CD4-positive, alpha-beta memory T cell (primary cell): ENCODE measurements at regions not wholly inside any gene's neighbourhood (a gene's known extent, or its start where the extent isn't known, plus 50 kb on each side); places are given as distances from the start of the nearest gene placed in this dataset.

Experiments
- CTCF ChIA-PET: fragments of 350-600 bp; sonication (Branson Sonifier 250); formaldehyde crosslinking; loops from one replicate; lab custom pipeline; 2021; ENCODE audit warnings: inconsistent platforms; ENCODE audit not compliant: partially characterized antibody; lab: Charles Lee
- POLR2A ChIA-PET: fragments of 350-600 bp; sonication (Branson Sonifier 250); formaldehyde crosslinking; loops from one replicate; lab custom pipeline; 2021; ENCODE audit not compliant: partially characterized antibody; lab: Charles Lee
- DNase-seq, 5 donors: peaks; one replicate each; pipeline versions ENCODE4 v3.0.0 to v3.0.0-alpha.2; 2020 to 2022; ENCODE audit warnings: mixed read lengths in 1 of 5
- H3K27ac ChIP-seq: one replicate; pipeline ENCODE4 v1.7.0; 2013; ENCODE audit warnings: low read depth, low read length
- H3K27me3 ChIP-seq: 2 replicates; pipeline ENCODE4 v1.7.0; 2013; ENCODE audit warnings: mild to moderate bottlenecking, low read length, moderate library complexity; ENCODE audit not compliant: insufficient read depth
- H3K36me3 ChIP-seq: 2 replicates; pipeline ENCODE4 v1.7.0; 2013; ENCODE audit warnings: mild to moderate bottlenecking, low read length, moderate library complexity; ENCODE audit not compliant: insufficient read depth
- H3K4me1 ChIP-seq: 2 replicates; pipeline ENCODE4 v1.7.0; 2013; ENCODE audit warnings: mild to moderate bottlenecking, low read length, moderate library complexity; ENCODE audit not compliant: insufficient read depth
- H3K4me3 ChIP-seq, 2 donors: one replicate each; pipeline ENCODE4 v1.7.0; 2013; ENCODE audit warnings: low read length in 2 of 2, mild to moderate bottlenecking in 1 of 2
- H3K9me3 ChIP-seq, 2 donors: one replicate each; pipeline ENCODE4 v1.7.0; 2013; ENCODE audit warnings: low read length in 2 of 2, control low read depth in 1 of 2; ENCODE audit not compliant: control insufficient read depth in 1 of 2
- H3K27ac Mint-ChIP-seq, 7 donors: one replicate each; pipeline ENCODE4 v1.8.0; 2020 to 2021; ENCODE audit warnings: mixed read lengths in 7 of 7, mild to moderate bottlenecking in 6 of 7, inconsistent platforms in 3 of 7, moderate library complexity in 3 of 7
- H3K27me3 Mint-ChIP-seq, 2 donors: one replicate each; pipeline ENCODE4 v1.8.0; 2020 to 2021; ENCODE audit warnings: mixed read lengths in 2 of 2
- H3K36me3 Mint-ChIP-seq, 2 donors: one replicate each; pipeline ENCODE4 v1.8.0; 2020 to 2021; ENCODE audit warnings: mixed read lengths in 2 of 2, inconsistent platforms in 1 of 2, mild to moderate bottlenecking in 1 of 2
- H3K4me1 Mint-ChIP-seq, 4 donors: one replicate each; pipeline ENCODE4 v1.8.0; 2020 to 2021; ENCODE audit warnings: mixed read lengths in 4 of 4, mild to moderate bottlenecking in 1 of 4
- H3K4me3 Mint-ChIP-seq, 8 donors: one replicate each; pipeline ENCODE4 v1.8.0; 2020 to 2021; ENCODE audit warnings: mixed read lengths in 8 of 8, mild to moderate bottlenecking in 7 of 8, moderate library complexity in 6 of 8, inconsistent platforms in 3 of 8
- H3K9me3 Mint-ChIP-seq, 8 donors: one replicate each; pipeline ENCODE4 v1.8.0; 2020 to 2021; ENCODE audit warnings: mixed read lengths in 8 of 8, mild to moderate bottlenecking in 5 of 8, inconsistent platforms in 3 of 8, moderate library complexity in 1 of 8
- intact Hi-C: fragments of 100-400 bp; cut with micrococcal nuclease; formaldehyde crosslinking; loops from one replicate; pipeline ENCODE4 v1.15.1; 2023

DNA sequence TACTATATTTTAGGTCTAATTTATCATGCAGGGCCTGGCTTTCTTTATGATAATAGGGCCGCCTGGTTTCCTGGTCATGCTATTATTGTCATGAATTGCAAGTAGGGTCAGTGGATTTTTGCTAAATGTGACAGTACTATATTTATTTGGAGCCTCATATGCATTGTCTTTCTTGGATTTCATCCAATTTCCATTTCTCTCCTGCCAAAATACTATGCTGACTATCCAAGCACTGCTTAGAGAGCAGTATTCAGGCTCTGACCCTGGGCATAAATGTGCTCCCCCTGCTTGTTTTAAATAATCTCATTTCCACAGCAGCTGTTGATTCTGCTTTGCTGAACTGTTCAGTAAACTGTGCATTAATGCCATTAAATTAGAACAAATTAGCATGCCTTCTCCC, 269.3 kb downstream of the GPM6A start:
- intact Hi-C loops, result no loop called here

GRCh38 chr4:175559126-175559525, 252.9 kb downstream of the GPM6A start:
- no peaks in the 10 kb centered on the region for H3K27me3 Mint-ChIP-seq
- POLR2A ChIA-PET, result no interaction called here
- CTCF ChIA-PET, result no interaction called here

More for the DNA sequence above, 269.3 kb downstream of the GPM6A start:
- no peaks in the 10 kb centered on the region for H3K36me3 ChIP-seq
- Mint-ChIP-seq H3K36me3 (no peaks in the 10 kb centered on the region), H3K4me3 (no peak overlapping the region), H3K9me3 (peaks cover 0 to 13% (median 0%) of the 10 kb centered on the region in 8 donors), H3K27me3 (no peaks in the 10 kb centered on the region), H3K4me1 (no peaks in the 10 kb centered on the region), H3K27ac (no peak overlapping the region)
- no peaks in the 10 kb centered on the region for H3K9me3 ChIP-seq
- CTCF ChIA-PET, result no interaction called here
- no peak overlapping the region for H3K27ac ChIP-seq
- DNase-seq, result no peak
- POLR2A ChIA-PET, result no interaction called here
- H3K27me3 ChIP-seq, result no peaks in the 10 kb centered on the region
- no peaks in the 10 kb centered on the region for H3K4me1 ChIP-seq
- H3K4me3 ChIP-seq, result no peak overlapping the region

GRCh38 chr4:175559526-175559925, 252.5 kb downstream of the GPM6A start:
- POLR2A ChIA-PET, result no interaction called here
- DNase-seq, result no peak
- no peaks in the 10 kb centered on the region for H3K36me3 ChIP-seq
- H3K27me3 Mint-ChIP-seq, result no peaks in the 10 kb centered on the region
- no peak overlapping the region for H3K4me3 Mint-ChIP-seq
- no peak overlapping the region for H3K27ac Mint-ChIP-seq
- H3K4me1 ChIP-seq, result no peaks in the 10 kb centered on the region
- no peaks in the 10 kb centered on the region for H3K9me3 ChIP-seq
- no peaks in the 10 kb centered on the region for H3K36me3 Mint-ChIP-seq
- H3K4me3 ChIP-seq, result no peak overlapping the region
- CTCF ChIA-PET, result no interaction called here
- intact Hi-C loops, result no loop called here
- H3K4me1 Mint-ChIP-seq, result no peaks in the 10 kb centered on the region
- H3K9me3 Mint-ChIP-seq, result peaks cover 0 to 4% (median 1%) of the 10 kb centered on the region in 8 donors
- no peak overlapping the region for H3K27ac ChIP-seq
- no peaks in the 10 kb centered on the region for H3K27me3 ChIP-seq

More at GRCh38 chr4:175559126-175559525, 252.9 kb downstream of the GPM6A start:
- Mint-ChIP-seq H3K4me1 (no peaks in the 10 kb centered on the region), H3K36me3 (no peaks in the 10 kb centered on the region), H3K27ac (no peak overlapping the region), H3K4me3 (no peak overlapping the region), H3K9me3 (peaks cover 0 to 4% (median 1%) of the 10 kb centered on the region in 8 donors)
- no peak for DNase-seq
- no peaks in the 10 kb centered on the region for H3K36me3 ChIP-seq
- intact Hi-C loops, result no loop called here
- no peaks in the 10 kb centered on the region for H3K9me3 ChIP-seq
- no peak overlapping the region for H3K27ac ChIP-seq
- H3K4me3 ChIP-seq, result no peak overlapping the region
- no peaks in the 10 kb centered on the region for H3K27me3 ChIP-seq
- no peaks in the 10 kb centered on the region for H3K4me1 ChIP-seq

GRCh38 chr4:175560604-175561003, 251.5 kb downstream of the GPM6A start:
- Histone ChIP-seq H3K4me1 (no peaks in the 10 kb centered on the region), H3K27ac (no peak overlapping the region), H3K36me3 (no peaks in the 10 kb centered on the region), H3K9me3 (no peaks in the 10 kb centered on the region), H3K27me3 (no peaks in the 10 kb centered on the region), H3K4me3 (no peak overlapping the region)
- Mint-ChIP-seq H3K4me3 (no peak overlapping the region), H3K27ac (no peak overlapping the region), H3K4me1 (no peaks in the 10 kb centered on the region), H3K36me3 (no peaks in the 10 kb centered on the region), H3K27me3 (no peaks in the 10 kb centered on the region), H3K9me3 (peaks cover 0 to 4% (median 1%) of the 10 kb centered on the region in 8 donors)
- ChIA-PET CTCF (no interaction called here), POLR2A (no interaction called here)
- intact Hi-C loops, result no loop called here
- DNase-seq, result no peak

DNA sequence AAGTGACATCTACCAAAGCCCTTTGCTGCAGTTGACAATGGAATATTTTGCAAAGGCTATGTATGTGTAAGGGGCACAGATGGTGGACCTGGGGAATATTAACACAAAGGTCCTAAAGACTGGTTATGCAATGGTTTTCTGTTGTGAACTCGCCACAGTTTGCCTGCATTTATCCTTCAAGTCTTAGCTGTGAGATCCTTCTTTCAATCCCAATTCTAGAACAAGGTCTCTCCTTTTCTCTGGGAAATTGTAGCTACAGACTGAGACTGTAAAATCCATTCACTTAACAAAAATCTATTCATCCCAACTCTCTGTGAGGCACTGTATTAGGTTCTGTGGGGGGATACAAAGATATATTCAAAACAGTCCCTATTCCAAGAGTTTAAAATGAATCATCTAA, 250.4 kb downstream of the GPM6A start:
- ChIA-PET CTCF (no interaction called here), POLR2A (no interaction called here)
- H3K27ac Mint-ChIP-seq, result no peak overlapping the region
- no peaks in the 10 kb centered on the region for H3K4me1 ChIP-seq
- DNase-seq, result no peak
- intact Hi-C loops, result no loop called here
- H3K9me3 ChIP-seq, result no peaks in the 10 kb centered on the region
- no peak overlapping the region for H3K4me3 Mint-ChIP-seq
- no peaks in the 10 kb centered on the region for H3K27me3 ChIP-seq
- H3K36me3 ChIP-seq, result no peaks in the 10 kb centered on the region
- H3K4me1 Mint-ChIP-seq, result no peaks in the 10 kb centered on the region
- no peak overlapping the region for H3K27ac ChIP-seq
- peaks cover 0 to 5% (median 0%) of the 10 kb centered on the region in 8 donors for H3K9me3 Mint-ChIP-seq
- H3K4me3 ChIP-seq, result no peak overlapping the region
- H3K36me3 Mint-ChIP-seq, result no peaks in the 10 kb centered on the region
- no peaks in the 10 kb centered on the region for H3K27me3 Mint-ChIP-seq

DNA sequence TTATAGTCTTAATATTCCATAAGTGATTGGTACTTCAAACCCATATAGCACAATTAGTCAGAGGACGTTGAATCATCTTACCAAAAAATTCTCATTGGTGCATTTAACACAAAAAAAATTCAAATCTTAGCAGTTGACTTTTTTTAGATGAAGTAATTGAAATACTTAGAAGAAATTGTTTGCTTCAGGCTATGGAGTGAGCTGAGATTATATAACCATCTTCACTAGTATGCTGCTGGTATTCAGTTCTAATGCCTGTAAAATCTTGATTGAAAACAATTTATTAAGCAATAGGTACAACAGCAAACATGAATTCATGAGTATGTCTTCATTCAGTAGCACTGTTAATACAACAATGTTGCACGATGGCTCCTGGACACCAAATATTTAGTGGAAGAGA, 250.0 kb downstream of the GPM6A start:
- peaks cover 0 to 8% (median 0%) of the 10 kb centered on the region in 8 donors for H3K9me3 Mint-ChIP-seq
- no peaks in the 10 kb centered on the region for H3K36me3 Mint-ChIP-seq
- Histone ChIP-seq H3K4me1 (no peaks in the 10 kb centered on the region), H3K4me3 (no peak overlapping the region), H3K27ac (no peak overlapping the region), H3K9me3 (no peaks in the 10 kb centered on the region), H3K27me3 (no peaks in the 10 kb centered on the region), H3K36me3 (no peaks in the 10 kb centered on the region)
- CTCF ChIA-PET, result no interaction called here
- no peak overlapping the region for H3K4me3 Mint-ChIP-seq
- POLR2A ChIA-PET, result no interaction called here
- H3K27ac Mint-ChIP-seq, result no peak overlapping the region
- no peaks in the 10 kb centered on the region for H3K4me1 Mint-ChIP-seq
- DNase-seq, result no peak
- intact Hi-C loops, result no loop called here
- H3K27me3 Mint-ChIP-seq, result no peaks in the 10 kb centered on the region

DNA sequence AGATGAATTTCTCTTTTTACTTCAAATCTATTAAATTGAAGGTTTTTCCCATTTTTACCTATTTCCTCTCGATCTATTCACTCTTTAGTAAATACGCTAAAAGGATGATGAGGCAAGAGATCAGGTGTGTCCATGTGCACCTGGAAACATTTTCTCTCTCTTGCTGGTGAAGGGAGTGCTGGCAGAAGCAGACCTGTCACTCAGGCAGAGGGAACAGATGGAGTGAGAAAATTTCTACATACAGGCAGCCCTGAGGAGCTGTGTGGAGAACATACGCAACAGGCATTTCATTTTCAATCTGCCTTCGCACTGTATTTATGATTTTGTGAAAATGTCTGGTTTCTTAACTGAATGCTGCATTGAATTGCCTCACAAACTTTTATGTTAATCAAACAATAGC, 249.5 kb downstream of the GPM6A start:
- POLR2A ChIA-PET, result no interaction called here
- CTCF ChIA-PET, result no interaction called here
- H3K27ac ChIP-seq, result no peak overlapping the region
- no peaks in the 10 kb centered on the region for H3K27me3 ChIP-seq
- Mint-ChIP-seq H3K27ac (no peak overlapping the region), H3K4me3 (no peak overlapping the region), H3K36me3 (no peaks in the 10 kb centered on the region), H3K9me3 (peaks cover 0 to 8% (median 0%) of the 10 kb centered on the region in 8 donors), H3K27me3 (no peaks in the 10 kb centered on the region), H3K4me1 (no peaks in the 10 kb centered on the region)
- no peak overlapping the region for H3K4me3 ChIP-seq
- no peaks in the 10 kb centered on the region for H3K36me3 ChIP-seq
- H3K9me3 ChIP-seq, result no peaks in the 10 kb centered on the region
- intact Hi-C loops, result no loop called here
- DNase-seq, result no peak
- H3K4me1 ChIP-seq, result no peaks in the 10 kb centered on the region
